Body of pancreas (tissue), 4 donors: ENCODE measurements at regions not wholly inside any gene's neighbourhood (a gene's known extent, or its start where the extent isn't known, plus 50 kb on each side); places are given as distances from the start of the nearest gene placed in this dataset.

ENCODE experiments used
- CTCF ChIP-seq, 7 experiments: fragments of 450-650 bp in 4 of 7; fragments of 200-600 bp in 3 of 7; sonication (generic) in 3 of 7; IDR thresholded peaks; one replicate each; pipeline ENCODE4 v1.5.1; 2016 to 2019; ENCODE audit warnings: antibody characterized with exemption in 7 of 7
- POLR2A ChIP-seq, 3 donors: fragments of 450-650 bp; IDR thresholded peaks; one replicate each; pipeline ENCODE4 v1.6.1; 2016; ENCODE audit warnings: antibody characterized with exemption in 3 of 3, mild to moderate bottlenecking in 2 of 3

- TF ChIP-seq CTCF (IDR thresholded peaks at IDR 0.05) (no peak), POLR2A (IDR thresholded peaks at IDR 0.05) (no peak)
Measured at GRCh38 chr13:85228692-85229091, 570.5 kb downstream of the SLITRK6 start.
